ENCODE measurements at regions not wholly inside any gene's neighbourhood (a gene's known extent, or its start where the extent isn't known, plus 50 kb on each side); places are given as distances from the start of the nearest gene placed in this dataset.
"Not testable (repeated sequence)": the region's sequence is repeated elsewhere in the genome, so short reads cannot be mapped to it uniquely, and the experiment has no call there.

- Histone ChIP-seq H3K9me3 (ENCODE audit: control insufficient read depth, low read length) (no peaks in the 10 kb centered on the region), H3K36me3 (ENCODE audit: control insufficient read depth, insufficient read depth, low read length) (no peaks in the 10 kb centered on the region), H3K4me3 (ENCODE audit: insufficient read depth, low read depth, low read length, poor library complexity, severe bottlenecking) (no peak overlapping the region), H3K27ac (ENCODE audit: insufficient read depth, low read length, poor library complexity, severe bottlenecking) (no peak overlapping the region), H3K27me3 (replicated peaks; ENCODE audit: control insufficient read depth, insufficient read depth, low read length, poor library complexity, severe bottlenecking) (no peaks in the 10 kb centered on the region), H3K4me1 (ENCODE audit: control insufficient read depth, insufficient read depth, low read length, poor library complexity, severe bottlenecking) (no peaks in the 10 kb centered on the region)
- DNase-seq, result no peak
These were observed 75.7 kb upstream of the ZNF169 start for GRCh38 chr9:94183240-94183999.

- Histone ChIP-seq H3K27ac (ENCODE audit: insufficient read depth, low read length, poor library complexity, severe bottlenecking) (no peak overlapping the region), H3K36me3 (ENCODE audit: control insufficient read depth, insufficient read depth, low read length) (no peaks in the 10 kb centered on the region), H3K4me1 (ENCODE audit: control insufficient read depth, insufficient read depth, low read length, poor library complexity, severe bottlenecking) (no peaks in the 10 kb centered on the region), H3K4me3 (ENCODE audit: insufficient read depth, low read depth, low read length, poor library complexity, severe bottlenecking) (no peak overlapping the region), H3K9me3 (ENCODE audit: control insufficient read depth, low read length) (peaks cover 3% of the 10 kb centered on the region), H3K27me3 (replicated peaks; ENCODE audit: control insufficient read depth, insufficient read depth, low read length, poor library complexity, severe bottlenecking) (no peaks in the 10 kb centered on the region)
- DNase-seq, result no peak
These were observed 70.9 kb upstream of the ZNF169 start for GRCh38 chr9:94188246-94188645.

- H3K9me3 ChIP-seq (ENCODE audit: control insufficient read depth, low read length); H3K4me3 ChIP-seq (ENCODE audit: insufficient read depth, low read depth, low read length, poor library complexity, severe bottlenecking); H3K27me3 ChIP-seq (replicated peaks; ENCODE audit: control insufficient read depth, insufficient read depth, low read length, poor library complexity, severe bottlenecking); H3K36me3 ChIP-seq (ENCODE audit: control insufficient read depth, insufficient read depth, low read length); DNase-seq; H3K27ac ChIP-seq (ENCODE audit: insufficient read depth, low read length, poor library complexity, severe bottlenecking); H3K4me1 ChIP-seq (ENCODE audit: control insufficient read depth, insufficient read depth, low read length, poor library complexity, severe bottlenecking): not testable (repeated sequence)
These were observed 67.4 kb upstream of the ZNF169 start for GRCh38 chr9:94191706-94192105.

GRCh38 chr9:94198414-94198813 lies 60.7 kb upstream of the ZNF169 start:
- peaks cover under 1% of the 10 kb centered on the region for H3K9me3 ChIP-seq (ENCODE audit: control insufficient read depth, low read length)
- DNase-seq, result no peak

GRCh38 chr9:94199776-94200175 lies 59.3 kb upstream of the ZNF169 start:
- Histone ChIP-seq H3K27ac (ENCODE audit: insufficient read depth, low read length, poor library complexity, severe bottlenecking) (no peak overlapping the region), H3K4me1 (ENCODE audit: control insufficient read depth, insufficient read depth, low read length, poor library complexity, severe bottlenecking) (no peaks in the 10 kb centered on the region), H3K36me3 (ENCODE audit: control insufficient read depth, insufficient read depth, low read length) (no peaks in the 10 kb centered on the region), H3K4me3 (ENCODE audit: insufficient read depth, low read depth, low read length, poor library complexity, severe bottlenecking) (no peak overlapping the region), H3K9me3 (ENCODE audit: control insufficient read depth, low read length) (no peaks in the 10 kb centered on the region), H3K27me3 (replicated peaks; ENCODE audit: control insufficient read depth, insufficient read depth, low read length, poor library complexity, severe bottlenecking) (no peaks in the 10 kb centered on the region)
- DNase-seq, result no peak

More at GRCh38 chr9:94198414-94198813, 60.7 kb upstream of the ZNF169 start:
- H3K4me1 ChIP-seq (ENCODE audit: control insufficient read depth, insufficient read depth, low read length, poor library complexity, severe bottlenecking), result no peaks in the 10 kb centered on the region
- H3K27ac ChIP-seq (ENCODE audit: insufficient read depth, low read length, poor library complexity, severe bottlenecking), result no peak overlapping the region
- H3K27me3 ChIP-seq (replicated peaks; ENCODE audit: control insufficient read depth, insufficient read depth, low read length, poor library complexity, severe bottlenecking), result no peaks in the 10 kb centered on the region
- H3K36me3 ChIP-seq (ENCODE audit: control insufficient read depth, insufficient read depth, low read length), result no peaks in the 10 kb centered on the region
- H3K4me3 ChIP-seq (ENCODE audit: insufficient read depth, low read depth, low read length, poor library complexity, severe bottlenecking), result no peak overlapping the region

GRCh38 chr9:94204174-94204573 lies 54.9 kb upstream of the ZNF169 start:
- H3K4me3 ChIP-seq (ENCODE audit: insufficient read depth, low read depth, low read length, poor library complexity, severe bottlenecking), result no peak overlapping the region
- H3K36me3 ChIP-seq (ENCODE audit: control insufficient read depth, insufficient read depth, low read length), result no peaks in the 10 kb centered on the region
- DNase-seq, result no peak
- no peak overlapping the region for H3K27ac ChIP-seq (ENCODE audit: insufficient read depth, low read length, poor library complexity, severe bottlenecking)
- no peaks in the 10 kb centered on the region for H3K4me1 ChIP-seq (ENCODE audit: control insufficient read depth, insufficient read depth, low read length, poor library complexity, severe bottlenecking)
- no peaks in the 10 kb centered on the region for H3K27me3 ChIP-seq (replicated peaks; ENCODE audit: control insufficient read depth, insufficient read depth, low read length, poor library complexity, severe bottlenecking)
- H3K9me3 ChIP-seq (ENCODE audit: control insufficient read depth, low read length), result no peaks in the 10 kb centered on the region

- no peaks in the 10 kb centered on the region for H3K36me3 ChIP-seq (ENCODE audit: control insufficient read depth, insufficient read depth, low read length)
- H3K4me3 ChIP-seq (ENCODE audit: insufficient read depth, low read depth, low read length, poor library complexity, severe bottlenecking), result no peak overlapping the region
- no peaks in the 10 kb centered on the region for H3K4me1 ChIP-seq (ENCODE audit: control insufficient read depth, insufficient read depth, low read length, poor library complexity, severe bottlenecking)
- H3K27ac ChIP-seq (ENCODE audit: insufficient read depth, low read length, poor library complexity, severe bottlenecking), result no peak overlapping the region
- no peaks in the 10 kb centered on the region for H3K9me3 ChIP-seq (ENCODE audit: control insufficient read depth, low read length)
- no peak for DNase-seq
- no peaks in the 10 kb centered on the region for H3K27me3 ChIP-seq (replicated peaks; ENCODE audit: control insufficient read depth, insufficient read depth, low read length, poor library complexity, severe bottlenecking)
These were observed 51.3 kb upstream of the ZNF169 start for GRCh38 chr9:94207781-94208180.
